H1 (cell line): ENCODE measurements at regions not wholly inside any gene's neighbourhood (a gene's known extent, or its start where the extent isn't known, plus 50 kb on each side); places are given as distances from the start of the nearest gene placed in this dataset.

ENCODE experiments used
- CTCF ChIA-PET: fragments of 300-600 bp; sonication (Branson Sonifier 250); formaldehyde crosslinking; loops from one replicate; lab custom pipeline; 2021; ENCODE audit not compliant: partially characterized antibody; lab: Charles Lee
- POLR2A ChIA-PET: fragments of 300-600 bp; sonication (Branson Sonifier 250); formaldehyde crosslinking; loops from one replicate; lab custom pipeline; 2021; ENCODE audit warnings: inconsistent platforms; ENCODE audit not compliant: partially characterized antibody; lab: Charles Lee
- DNase-seq, 2 experiments: peaks; one replicate each; pipeline versions ENCODE4 v3.0.0 to v3.0.0-alpha.2; 2010 to 2022; ENCODE audit warnings: low spot score in 2 of 2, low read depth in 1 of 2, mixed read lengths in 1 of 2
- FAIRE-seq: peaks from 2 replicates; lab custom pipeline; 2011; peaks lifted over from hg19 to GRCh38; lab: Jason Lieb, UNC
- H2AFZ ChIP-seq: 2 replicates; pipeline ENCODE4 v1.8.1; 2012; ENCODE audit warnings: low read length, inconsistent platforms
- H2AK5ac ChIP-seq: 2 replicates; pipeline ENCODE4 v1.6.1; 2013; ENCODE audit warnings: low read depth, low read length
- H2BK120ac ChIP-seq: replicated peaks from 2 replicates; pipeline ENCODE3; 2013; ENCODE audit warnings: low read depth, low read length, inconsistent platforms
- H2BK12ac ChIP-seq: 2 replicates; pipeline ENCODE4 v1.6.1; 2013; ENCODE audit warnings: low read depth, low read length
- H2BK15ac ChIP-seq: 2 replicates; pipeline ENCODE4 v1.6.1; 2013; ENCODE audit warnings: low read length
- H2BK20ac ChIP-seq: 2 replicates; pipeline ENCODE4 v1.6.1; 2013; ENCODE audit warnings: low read length
- H2BK5ac ChIP-seq: 2 replicates; pipeline ENCODE4 v1.6.1; 2013; ENCODE audit warnings: low read depth, low read length
- H3K14ac ChIP-seq: 2 replicates; pipeline ENCODE4 v1.6.1; 2013; ENCODE audit warnings: inconsistent platforms; ENCODE audit not compliant: insufficient read length
- H3K18ac ChIP-seq: 2 replicates; pipeline ENCODE4 v1.6.1; 2013; ENCODE audit warnings: low read length; ENCODE audit errors: extremely low read depth
- H3K23ac ChIP-seq: 2 replicates; pipeline ENCODE4 v1.6.1; 2013; ENCODE audit warnings: inconsistent platforms; ENCODE audit not compliant: insufficient read length
- H3K23me2 ChIP-seq: 2 replicates; pipeline ENCODE4 v1.6.1; 2013; ENCODE audit warnings: low read depth, low read length
- H3K27ac ChIP-seq: 2 replicates; pipeline ENCODE4 v1.6.1; 2011; ENCODE audit warnings: low read depth, low read length, inconsistent platforms
- H3K27me3 ChIP-seq, 4 experiments: replicated peaks in 1 of 4; 1 replicate in 1 of 4; 2 replicates in 3 of 4; pipeline versions ENCODE4 v1.6.1 to v1.8.1; 2011 to 2013; ENCODE audit warnings: low read length in 3 of 4, mild to moderate bottlenecking in 3 of 4, inconsistent platforms in 2 of 4, mixed read lengths in 2 of 4, moderate library complexity in 1 of 4; ENCODE audit not compliant: control insufficient read depth in 3 of 4, insufficient read depth in 3 of 4; ENCODE audit errors: extremely low read depth in 1 of 4
- H3K36me3 ChIP-seq, 4 experiments: 2 replicates each; pipeline versions ENCODE4 v1.6.1 to v1.8.1; 2011 to 2013; ENCODE audit warnings: mild to moderate bottlenecking in 4 of 4, low read length in 3 of 4, moderate library complexity in 2 of 4, control low read depth in 1 of 4, inconsistent platforms in 1 of 4; ENCODE audit not compliant: insufficient read depth in 4 of 4, control insufficient read depth in 2 of 4
- H3K4ac ChIP-seq: replicated peaks from 2 replicates; pipeline ENCODE3; 2013; ENCODE audit warnings: low read length, low read depth, mixed read lengths, inconsistent platforms; ENCODE audit not compliant: insufficient read length
- H3K4me1 ChIP-seq, 4 experiments: replicated peaks in 1 of 4; 1 replicate in 1 of 4; 2 replicates in 3 of 4; pipeline versions ENCODE4 v1.6.1 to v1.8.1; 2011 to 2013; ENCODE audit warnings: low read length in 3 of 4, inconsistent platforms in 2 of 4, mixed read lengths in 1 of 4; ENCODE audit not compliant: insufficient read depth in 4 of 4, control insufficient read depth in 3 of 4
- H3K4me2 ChIP-seq, 2 experiments: 2 replicates each; pipeline versions ENCODE4 v1.6.1 to v1.8.1; 2011 to 2013; ENCODE audit warnings: low read depth in 2 of 2, low read length in 2 of 2, control low read depth in 1 of 2, inconsistent platforms in 1 of 2, mild to moderate bottlenecking in 1 of 2; ENCODE audit not compliant: insufficient read depth in 1 of 2
- H3K4me3 ChIP-seq, 4 experiments: fragments of 200-600, 300-600 bp in 1 of 4; sonication (generic), shearing (Covaris generic), sonication (Bioruptor Twin) in 1 of 4; 2 replicates each; pipeline versions ENCODE4 v1.5.1 to v1.8.1; 2011 to 2016; ENCODE audit warnings: low read length in 4 of 4, low read depth in 3 of 4, control low read depth in 2 of 4, inconsistent platforms in 2 of 4, mild to moderate bottlenecking in 2 of 4, mixed read lengths in 1 of 4, moderate library complexity in 1 of 4; ENCODE audit not compliant: insufficient read depth in 2 of 4; ENCODE audit errors: extremely low read depth in 1 of 4
- H3K56ac ChIP-seq: replicated peaks from 2 replicates; pipeline ENCODE3; 2013; ENCODE audit warnings: low read depth, mild to moderate bottlenecking, mixed read lengths, low read length, inconsistent platforms; ENCODE audit not compliant: insufficient read length
- H3K79me1 ChIP-seq: 2 replicates; pipeline ENCODE4 v1.6.1; 2013; ENCODE audit warnings: low read depth, low read length, control low read depth
- H3K79me2 ChIP-seq, 2 experiments: 2 replicates each; pipeline versions ENCODE4 v1.6.1 to v1.8.1; 2012 to 2013; ENCODE audit warnings: low read length in 2 of 2, mild to moderate bottlenecking in 2 of 2, inconsistent platforms in 1 of 2; ENCODE audit not compliant: insufficient read depth in 2 of 2, control insufficient read depth in 1 of 2
- H3K9ac ChIP-seq, 4 experiments: replicated peaks in 1 of 4; 1 replicate in 1 of 4; 2 replicates in 3 of 4; pipeline versions ENCODE4 v1.6.1 to v1.8.1; 2011 to 2013; ENCODE audit warnings: low read depth in 3 of 4, low read length in 3 of 4, control low read depth in 2 of 4, mild to moderate bottlenecking in 2 of 4, moderate library complexity in 2 of 4, inconsistent platforms in 1 of 4; ENCODE audit errors: extremely low read depth in 1 of 4
- H3K9me3 ChIP-seq, 2 experiments: 2 replicates each; pipeline versions ENCODE4 v1.6.1 to v1.8.1; 2012 to 2013; ENCODE audit warnings: mild to moderate bottlenecking in 2 of 2, moderate library complexity in 2 of 2, control low read depth in 1 of 2, inconsistent platforms in 1 of 2, low read depth in 1 of 2, low read length in 1 of 2, mixed read lengths in 1 of 2; ENCODE audit not compliant: insufficient read depth in 2 of 2
- H4K20me1 ChIP-seq, 2 experiments: replicated peaks in 1 of 2; 2 replicates each; pipeline versions ENCODE3 to v1.8.1; 2011 to 2013; ENCODE audit warnings: inconsistent platforms in 2 of 2, low read length in 2 of 2, mild to moderate bottlenecking in 1 of 2; ENCODE audit not compliant: insufficient read depth in 2 of 2, control insufficient read depth in 1 of 2
- H4K5ac ChIP-seq: 2 replicates; pipeline ENCODE4 v1.6.1; 2013; ENCODE audit warnings: low read length, low read depth, mixed read lengths, inconsistent platforms; ENCODE audit not compliant: insufficient read length
- H4K8ac ChIP-seq: 2 replicates; pipeline ENCODE4 v1.8.0; 2013; ENCODE audit warnings: mild to moderate bottlenecking, moderate library complexity, low read length, inconsistent platforms; ENCODE audit not compliant: insufficient read depth; ENCODE audit errors: extremely low read depth
- H4K91ac ChIP-seq: replicated peaks from 2 replicates; pipeline ENCODE3; 2013; ENCODE audit warnings: low read length, mixed read lengths, inconsistent platforms; ENCODE audit not compliant: insufficient read length
- CEBPB ChIP-seq: IDR thresholded peaks from 2 replicates; pipeline ENCODE4 v1.6.1; 2012; ENCODE audit warnings: low read depth, low read length
- HDAC2 ChIP-seq, 2 experiments: fragments of 300-600 bp in 1 of 2; sonication (generic) in 1 of 2; IDR thresholded peaks; 2 replicates each; pipeline ENCODE4 v1.6.1; 2011 to 2012; ENCODE audit warnings: low read depth in 2 of 2, low read length in 2 of 2, mild to moderate bottlenecking in 2 of 2, moderate library complexity in 2 of 2, borderline replicate concordance in 1 of 2, inconsistent platforms in 1 of 2
- PHF8 ChIP-seq: fragments of 200-600 bp; sonication (generic); conservative IDR thresholded peaks from 2 replicates; pipeline ENCODE4 v1.7.1; 2012; ENCODE audit warnings: low read depth, mild to moderate bottlenecking, inconsistent platforms, low read length, moderate library complexity
- RBBP5 ChIP-seq: IDR thresholded peaks from 2 replicates; pipeline ENCODE4 v1.7.1; 2012; ENCODE audit warnings: low read depth, mild to moderate bottlenecking, inconsistent platforms, low read length, moderate library complexity, borderline replicate concordance
- RXRA ChIP-seq: IDR thresholded peaks from 2 replicates; pipeline ENCODE4 v1.6.1; 2011; ENCODE audit warnings: low read depth, mild to moderate bottlenecking, low read length, moderate library complexity; ENCODE audit not compliant: insufficient read depth
- SIN3A ChIP-seq, 2 experiments: IDR thresholded peaks in 1 of 2; conservative IDR thresholded peaks in 1 of 2; 2 replicates each; pipeline ENCODE4 v1.6.1; 2011 to 2012; ENCODE audit warnings: low read length in 2 of 2, improper control_type of control experiment in 1 of 2, low read depth in 1 of 2, mild to moderate bottlenecking in 1 of 2
- ZNF274 ChIP-seq: IDR thresholded peaks from 2 replicates; pipeline ENCODE4 v1.7.0; 2012; ENCODE audit warnings: low read length, borderline replicate concordance; ENCODE audit errors: extremely low read depth
- WGBS, 2 experiments: shearing (Covaris generic) in 1 of 2; methylation state at CpG; one replicate each; pipeline versions ENCODE4 v1.1.6 to v1.1.7; 2013 to 2015; ENCODE audit warnings: low lambda C conversion rate in 2 of 2, mixed read lengths in 2 of 2, inconsistent platforms in 1 of 2, low coverage in 1 of 2, missing lambda C conversion rate in 1 of 2; ENCODE audit not compliant: insufficient replicate concordance in 2 of 2, insufficient coverage in 1 of 2, insufficient read length in 1 of 2; ENCODE audit errors: extremely low coverage in 1 of 2, missing lambda C conversion rate in 1 of 2; 5-methylcytosine and 5-hydroxymethylcytosine counted together
- TF ChIP-seq, protein P1 (sequence below): IDR thresholded peaks from 2 replicates; pipeline ENCODE4 v1.6.1; 2012; ENCODE audit warnings: low read length, inconsistent platforms
- TF ChIP-seq, protein P2 (sequence below): IDR thresholded peaks from 2 replicates; pipeline ENCODE4 v1.6.1; 2012; ENCODE audit warnings: inconsistent platforms
- TF ChIP-seq, protein P3 (sequence below): IDR thresholded peaks from 2 replicates; pipeline ENCODE4 v1.6.1; 2012; ENCODE audit warnings: inconsistent platforms

DNA sequence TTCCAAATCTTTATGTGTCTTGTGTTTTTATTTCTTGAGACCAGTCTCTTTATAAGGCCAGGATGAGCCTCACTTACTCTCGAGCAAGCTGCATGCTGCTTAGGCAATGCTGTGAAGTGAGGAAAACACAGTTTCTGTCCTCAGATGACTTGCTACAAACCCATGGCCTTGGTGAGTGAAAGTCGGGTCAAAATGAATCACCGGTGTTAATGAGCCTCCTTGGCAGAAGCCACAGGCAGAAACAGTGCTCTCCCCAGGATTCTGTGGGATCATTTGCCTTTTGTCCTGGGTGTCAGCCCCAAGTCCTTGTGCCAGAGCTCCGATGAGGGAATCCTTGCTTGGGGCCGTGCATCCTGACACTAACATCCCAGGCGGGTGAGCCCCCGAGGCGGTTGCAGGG is 482.5 kb downstream of the QKI start:
- no peak overlapping the region for H3K4me3 ChIP-seq
- no peak overlapping the region for H2AK5ac ChIP-seq
- no peak overlapping the region for H2BK120ac ChIP-seq
- no peak overlapping the region for H3K9ac ChIP-seq
- H4K91ac ChIP-seq = no peak overlapping the region
- no peak overlapping the region for H2BK15ac ChIP-seq
- no peaks in the 10 kb centered on the region for H4K20me1 ChIP-seq
- no peak for DNase-seq
- 97% methylated on average over 8 of the region's 8 CpGs; no CpG with 5 or more reads in 1 of the 2 experiments for WGBS, 2 experiments
- H3K56ac ChIP-seq = no peak overlapping the region
- H3K36me3 ChIP-seq = no peaks in the 10 kb centered on the region; a peak in 1 of 8 replicates
- no peak overlapping the region for H3K4me2 ChIP-seq
- no peak overlapping the region for H2AFZ ChIP-seq
- H3K14ac ChIP-seq = no peak overlapping the region
- no peaks in the 10 kb centered on the region for H3K79me1 ChIP-seq
- H3K79me2 ChIP-seq = no peaks in the 10 kb centered on the region
- H4K8ac ChIP-seq = no peak overlapping the region
- H3K27me3 ChIP-seq = no peaks in the 10 kb centered on the region
- H3K27ac ChIP-seq = no peak overlapping the region
- ChIA-PET CTCF (interaction anchor here (0.7 to 1.2 kb wide), 2 partner anchors 11 to 206 kb away, joined by 3 to 4 read pairs; no protein-coding TSS in a partner anchor), POLR2A (no interaction called here)
- no peaks in the 10 kb centered on the region for H3K23me2 ChIP-seq
- H3K4me1 ChIP-seq = peaks cover 0 to 4% (median 3%) of the 10 kb centered on the region in 4 experiments; a peak in 3 of 7 replicates
- no peak overlapping the region for H3K23ac ChIP-seq
- H2BK5ac ChIP-seq = no peak overlapping the region
- H2BK20ac ChIP-seq = no peak overlapping the region
- no peak overlapping the region for H4K5ac ChIP-seq
- H3K18ac ChIP-seq = no peak overlapping the region; the same call in 1 of the 2 replicates
- no peaks in the 10 kb centered on the region; a peak in 1 of 4 replicates for H3K9me3 ChIP-seq
- no peak overlapping the region for H2BK12ac ChIP-seq
- no peak for FAIRE-seq
- no peak overlapping the region for H3K4ac ChIP-seq
- no peak for TF ChIP-seq RBBP5
- TF ChIP-seq, protein P1, sequence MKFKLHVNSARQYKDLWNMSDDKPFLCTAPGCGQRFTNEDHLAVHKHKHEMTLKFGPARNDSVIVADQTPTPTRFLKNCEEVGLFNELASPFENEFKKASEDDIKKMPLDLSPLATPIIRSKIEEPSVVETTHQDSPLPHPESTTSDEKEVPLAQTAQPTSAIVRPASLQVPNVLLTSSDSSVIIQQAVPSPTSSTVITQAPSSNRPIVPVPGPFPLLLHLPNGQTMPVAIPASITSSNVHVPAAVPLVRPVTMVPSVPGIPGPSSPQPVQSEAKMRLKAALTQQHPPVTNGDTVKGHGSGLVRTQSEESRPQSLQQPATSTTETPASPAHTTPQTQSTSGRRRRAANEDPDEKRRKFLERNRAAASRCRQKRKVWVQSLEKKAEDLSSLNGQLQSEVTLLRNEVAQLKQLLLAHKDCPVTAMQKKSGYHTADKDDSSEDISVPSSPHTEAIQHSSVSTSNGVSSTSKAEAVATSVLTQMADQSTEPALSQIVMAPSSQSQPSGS = no peak
- no peak for TF ChIP-seq ZNF274
- TF ChIP-seq RXRA = no peak
- TF ChIP-seq SIN3A (conservative IDR thresholded peaks at IDR 0.05 in 1 of 2, IDR thresholded peaks at IDR 0.05 in 1 of 2; ENCODE audit: low read depth in 1 of 2, low read length in 2 of 2) = no peak
- no peak for TF ChIP-seq CEBPB
- no peak for TF ChIP-seq PHF8
- TF ChIP-seq, protein P2, sequence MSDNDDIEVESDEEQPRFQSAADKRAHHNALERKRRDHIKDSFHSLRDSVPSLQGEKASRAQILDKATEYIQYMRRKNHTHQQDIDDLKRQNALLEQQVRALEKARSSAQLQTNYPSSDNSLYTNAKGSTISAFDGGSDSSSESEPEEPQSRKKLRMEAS = peak; percentile 6; the same call in 1 of the 2 replicates
- TF ChIP-seq, protein P3, sequence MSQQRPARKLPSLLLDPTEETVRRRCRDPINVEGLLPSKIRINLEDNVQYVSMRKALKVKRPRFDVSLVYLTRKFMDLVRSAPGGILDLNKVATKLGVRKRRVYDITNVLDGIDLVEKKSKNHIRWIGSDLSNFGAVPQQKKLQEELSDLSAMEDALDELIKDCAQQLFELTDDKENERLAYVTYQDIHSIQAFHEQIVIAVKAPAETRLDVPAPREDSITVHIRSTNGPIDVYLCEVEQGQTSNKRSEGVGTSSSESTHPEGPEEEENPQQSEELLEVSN = peak; percentile 16; the same call in 1 of the 2 replicates
- TF ChIP-seq HDAC2 (IDR thresholded peaks at IDR 0.05; ENCODE audit: borderline replicate concordance in 1 of 2, low read depth in 2 of 2, low read length in 2 of 2) = no peak
